PC-3 (cell line): ENCODE measurements at regions not wholly inside any gene's neighbourhood (a gene's known extent, or its start where the extent isn't known, plus 50 kb on each side); places are given as distances from the start of the nearest gene placed in this dataset.

ENCODE experiments used
- ATAC-seq: fragments of 200-7000 bp; cut with Tn5 transposase; 2 replicates; pipeline ENCODE4 v1.9.1; 2020; ENCODE audit warnings: mild to moderate bottlenecking, moderate library complexity
- BruUV-seq: library from RNA; stranded (reverse); fragments of 400-500 nt; replicated peaks from 2 replicates; lab custom pipeline; 2021; lab: Mats Ljungman, UMichigan
- CTCF ChIA-PET: fragments of 300-600 bp; sonication (Branson Sonifier 250); formaldehyde crosslinking; loops from one replicate; lab custom pipeline; 2022; ENCODE audit warnings: antibody characterized with exemption; lab: Charles Lee
- POLR2A ChIA-PET: fragments of 300-600 bp; sonication (Branson Sonifier 250); formaldehyde crosslinking; loops from one replicate; lab custom pipeline; 2022; ENCODE audit warnings: antibody characterized with exemption; ENCODE audit not compliant: unreplicated experiment; lab: Charles Lee
- DNase-seq: peaks from one replicate; pipeline ENCODE4 v3.0.0-alpha.2; 2015
- H2AFZ ChIP-seq: fragments of 300-600 bp; sonication (generic); 2 replicates; pipeline ENCODE4 v1.6.0; 2016; ENCODE audit warnings: antibody characterized with exemption, low read length
- H3F3A ChIP-seq: fragments of 300-600 bp; sonication (generic); one replicate; pipeline ENCODE4 v1.6.0; 2017; ENCODE audit warnings: antibody characterized with exemption, low read length, control low read depth, mild to moderate bottlenecking; ENCODE audit not compliant: unreplicated experiment
- H3K27ac ChIP-seq: fragments of 300-600 bp; sonication (generic); 2 replicates; pipeline ENCODE4 v1.5.1; 2016; ENCODE audit warnings: mild to moderate bottlenecking, low read length
- H3K27me3 ChIP-seq: fragments of 300-600 bp; sonication (generic); 2 replicates; pipeline ENCODE4 v1.6.1; 2016; ENCODE audit warnings: low read length, mixed read lengths
- H3K36me3 ChIP-seq: fragments of 300-600 bp; sonication (generic); 2 replicates; pipeline ENCODE4 v1.6.1; 2016; ENCODE audit warnings: low read depth, mixed run types, low read length, mixed read lengths
- H3K4me1 ChIP-seq: fragments of 300-600 bp; sonication (generic); 2 replicates; pipeline ENCODE4 v1.5.1; 2016; ENCODE audit warnings: low read length; ENCODE audit not compliant: insufficient read depth
- H3K4me2 ChIP-seq: fragments of 300-600 bp; sonication (generic); 2 replicates; pipeline ENCODE4 v1.6.0; 2016; ENCODE audit warnings: low read length
- H3K4me3 ChIP-seq: fragments of 300-600 bp; sonication (generic); 2 replicates; pipeline ENCODE4 v1.5.1; 2016; ENCODE audit warnings: mild to moderate bottlenecking, low read length, mixed read lengths
- H3K79me2 ChIP-seq: fragments of 300-600 bp; sonication (generic); 2 replicates; pipeline ENCODE4 v1.6.1; 2017; ENCODE audit warnings: low read length, mixed read lengths
- H3K9ac ChIP-seq: fragments of 300-600 bp; sonication (generic); 2 replicates; pipeline ENCODE4 v1.6.0; 2016; ENCODE audit warnings: mild to moderate bottlenecking, low read length
- H3K9me2 ChIP-seq: fragments of 300-600 bp; sonication (generic); replicated peaks from 2 replicates; pipeline ENCODE4 v1.6.1; 2016; ENCODE audit warnings: mixed run types, low read length, mixed read lengths
- H3K9me3 ChIP-seq: fragments of 300-600 bp; sonication (generic); 2 replicates; pipeline ENCODE4 v1.6.1; 2016; ENCODE audit warnings: low read length, mixed read lengths
- H4K20me1 ChIP-seq: fragments of 300-600 bp; sonication (generic); 2 replicates; pipeline ENCODE4 v1.6.1; 2016; ENCODE audit warnings: low read length, mixed read lengths
- CTCF ChIP-seq: fragments of 300-600 bp; sonication (generic); conservative IDR thresholded peaks from 2 replicates; pipeline ENCODE4 v1.5.1; 2017; ENCODE audit warnings: antibody characterized with exemption, low read depth, mild to moderate bottlenecking, low read length
- EZH2 ChIP-seq: fragments of 300-600 bp; sonication (generic); IDR thresholded peaks from one replicate; pipeline ENCODE4 v1.6.1; 2017; ENCODE audit warnings: antibody characterized with exemption, mild to moderate bottlenecking, low read length; ENCODE audit not compliant: unreplicated experiment
- EZH2phosphoT487 ChIP-seq: fragments of 300-600 bp; sonication (generic); IDR thresholded peaks from 2 replicates; pipeline ENCODE4 v1.6.1; 2018; ENCODE audit warnings: mild to moderate bottlenecking, antibody characterized with exemption, low read length, borderline replicate concordance
- intact Hi-C: fragments of 100-400 bp; cut with micrococcal nuclease; formaldehyde crosslinking; loops from 2 replicates; pipeline ENCODE4 v1.9.0; 2023

GRCh38 chr12:105423237-105423636 is 92.7 kb downstream of the C12orf75 start:
- TF ChIP-seq EZH2 (no peak), CTCF (no peak), EZH2phosphoT487 (no peak)
- Histone ChIP-seq H3K9ac (no peak overlapping the region), H3K27me3 (no peaks in the 10 kb centered on the region), H3K27ac (no peak overlapping the region), H3K36me3 (no peaks in the 10 kb centered on the region), H4K20me1 (no peaks in the 10 kb centered on the region), H3F3A (no peaks in the 10 kb centered on the region), H3K79me2 (no peaks in the 10 kb centered on the region), H3K9me3 (no peaks in the 10 kb centered on the region), H3K4me1 (peaks cover 2% of the 10 kb centered on the region), H3K4me3 (no peak overlapping the region), H3K4me2 (no peak overlapping the region), H2AFZ (no peak overlapping the region), H3K9me2 (no peaks in the 10 kb centered on the region)
- no peak for DNase-seq
- no peak for ATAC-seq
- intact Hi-C loops: loop anchor here (5.0 kb wide), 2 partner anchors 79 to 784 kb away; no protein-coding TSS in a partner anchor
- ChIA-PET CTCF (no interaction called here), POLR2A (no interaction called here)
- no TSS peak for BruUV-seq

- Histone ChIP-seq H3K9ac (no peak overlapping the region), H3K9me3 (no peaks in the 10 kb centered on the region), H3K79me2 (no peaks in the 10 kb centered on the region), H3K4me2 (no peak overlapping the region), H2AFZ (no peak overlapping the region), H3K4me1 (no peaks in the 10 kb centered on the region), H3K36me3 (no peaks in the 10 kb centered on the region), H4K20me1 (no peaks in the 10 kb centered on the region), H3K27ac (no peak overlapping the region), H3F3A (no peaks in the 10 kb centered on the region), H3K27me3 (no peaks in the 10 kb centered on the region), H3K4me3 (no peak overlapping the region), H3K9me2 (no peaks in the 10 kb centered on the region)
- POLR2A ChIA-PET: no interaction called here
- CTCF ChIA-PET: no interaction called here
- intact Hi-C loops: loop anchor here (5.0 kb wide), 2 partner anchors 78 to 783 kb away; no protein-coding TSS in a partner anchor
- BruUV-seq: no TSS peak
- ATAC-seq (no peak), DNase-seq (no peak)
- TF ChIP-seq EZH2phosphoT487 (no peak), CTCF (no peak), EZH2 (no peak)
Observed at GRCh38 chr12:105423921-105424320, 93.4 kb downstream of the C12orf75 start.

GRCh38 chr12:105425254-105426174 is 95.0 kb downstream of the C12orf75 start:
- Histone ChIP-seq H3K36me3 (no peaks in the 10 kb centered on the region), H3K79me2 (no peaks in the 10 kb centered on the region), H3K27ac (no peak overlapping the region), H3K9ac (no peak overlapping the region), H3K4me2 (no peak overlapping the region), H3K9me3 (no peaks in the 10 kb centered on the region), H3K4me1 (no peaks in the 10 kb centered on the region), H3K27me3 (no peaks in the 10 kb centered on the region), H3K9me2 (no peaks in the 10 kb centered on the region), H2AFZ (no peak overlapping the region), H3F3A (no peaks in the 10 kb centered on the region), H3K4me3 (no peak overlapping the region), H4K20me1 (no peaks in the 10 kb centered on the region)
- no peak for ATAC-seq
- ChIA-PET POLR2A (no interaction called here), CTCF (no interaction called here)
- no TSS peak for BruUV-seq
- intact Hi-C loops: no loop called here
- no peak for DNase-seq
- no peak for TF ChIP-seq EZH2
